ENCODE measurements at regions not wholly inside any gene's neighbourhood (a gene's known extent, or its start where the extent isn't known, plus 50 kb on each side); places are given as distances from the start of the nearest gene placed in this dataset.

GRCh38 chr2:217101972-217102371 is 242.1 kb upstream of the TNP1 start:
- no peak for DNase-seq

GRCh38 chr2:217099561-217099960 is 239.7 kb upstream of the TNP1 start:
- DNase-seq = no peak

- DNase-seq = no peak
These were observed 238.6 kb upstream of the TNP1 start for GRCh38 chr2:217098435-217098834.

GRCh38 chr2:217097346-217097745 is 237.5 kb upstream of the TNP1 start:
- DNase-seq = no peak

GRCh38 chr2:217096474-217097225 is 236.8 kb upstream of the TNP1 start:
- DNase-seq = no peak

- DNase-seq = no peak
These were observed 235.8 kb upstream of the TNP1 start for GRCh38 chr2:217095511-217096205.

- DNase-seq = peak; percentile 82
These were observed 233.0 kb upstream of the TNP1 start for GRCh38 chr2:217092710-217093379.

- DNase-seq = no peak
These were observed 231.7 kb upstream of the TNP1 start for GRCh38 chr2:217091531-217091930.

GRCh38 chr2:217090884-217091283 is 231.0 kb upstream of the TNP1 start:
- no peak for DNase-seq

GRCh38 chr2:217090024-217090473 is 230.2 kb upstream of the TNP1 start:
- DNase-seq = peak; percentile 71

GRCh38 chr2:217086718-217087117 is 226.9 kb upstream of the TNP1 start:
- DNase-seq = no peak

GRCh38 chr2:217086038-217086522 is 226.2 kb upstream of the TNP1 start:
- no peak for DNase-seq

GRCh38 chr2:217085543-217085942 is 225.7 kb upstream of the TNP1 start:
- DNase-seq = no peak

GRCh38 chr2:217081799-217082198 is 221.9 kb upstream of the TNP1 start:
- DNase-seq = no peak

- DNase-seq = no peak
These were observed 219.3 kb upstream of the TNP1 start for GRCh38 chr2:217079165-217079564.

- DNase-seq = peak; percentile 62
These were observed 218.1 kb upstream of the TNP1 start for GRCh38 chr2:217077831-217078407.

- no peak for DNase-seq
These were observed 216.9 kb upstream of the TNP1 start for GRCh38 chr2:217076657-217077232.

- DNase-seq = no peak
These were observed 216.2 kb upstream of the TNP1 start for GRCh38 chr2:217076058-217076435.

GRCh38 chr2:217075268-217076057 is 215.6 kb upstream of the TNP1 start:
- DNase-seq = no peak

GRCh38 chr2:217074576-217075255 is 214.9 kb upstream of the TNP1 start:
- no peak for DNase-seq

GRCh38 chr2:217071416-217071815 is 211.6 kb upstream of the TNP1 start:
- DNase-seq = no peak

GRCh38 chr2:217070611-217071010 is 210.7 kb upstream of the TNP1 start:
- DNase-seq = no peak
